NOMO-1 treated with DMSO at 0.1 percent for 48 hours (cell line): ENCODE measurements at regions not wholly inside any gene's neighbourhood (a gene's known extent, or its start where the extent isn't known, plus 50 kb on each side); places are given as distances from the start of the nearest gene placed in this dataset.
"Not testable (repeated sequence)": the region's sequence is repeated elsewhere in the genome, so short reads cannot be mapped to it uniquely, and the experiment has no call there.

Experiments
- DNase-seq: peaks from one replicate; lab custom pipeline; 2025; ENCODE audit not compliant: unreplicated experiment; lab: John Stamatoyannopoulos, UW

DNA sequence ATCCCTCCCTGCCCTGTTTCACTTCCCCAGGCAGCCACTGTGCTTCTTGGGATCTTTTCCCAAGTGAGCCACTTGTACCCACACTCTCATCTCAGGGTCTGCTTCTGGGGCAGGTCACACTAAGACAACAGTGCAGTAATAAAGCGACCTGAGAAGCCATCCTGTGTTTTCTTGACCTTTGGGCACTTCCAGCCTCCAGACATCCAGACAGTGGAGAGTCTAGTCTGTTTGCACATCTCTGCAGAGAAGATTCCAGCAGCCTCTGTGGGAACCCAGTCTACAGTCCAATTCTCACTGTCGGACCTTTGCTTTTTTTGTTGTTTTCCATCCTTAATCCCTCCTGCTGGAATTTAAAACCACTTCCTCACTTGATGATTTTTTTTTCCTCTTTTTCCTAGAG lies 50.3 kb upstream of the ATP6AP2 start:
- no peak for DNase-seq

DNA sequence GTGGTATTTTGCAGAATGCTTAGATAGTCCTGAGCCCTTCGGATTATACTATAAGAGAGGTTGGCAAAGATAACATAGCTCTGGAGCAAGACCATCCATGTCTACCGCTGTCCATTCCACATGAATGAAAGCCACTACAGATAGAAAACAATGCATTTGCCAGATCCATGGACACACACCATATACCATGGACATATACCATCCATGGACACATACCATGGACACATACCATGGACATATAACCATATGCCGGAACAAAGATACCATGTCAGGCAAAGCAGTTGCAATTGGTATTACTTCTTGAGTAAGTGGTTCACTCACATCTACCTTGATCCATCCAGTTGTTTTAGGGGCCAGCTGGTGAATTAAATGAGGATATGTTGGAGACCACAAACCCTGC lies 53.2 kb upstream of the ATP6AP2 start:
- DNase-seq, result no peak

DNA sequence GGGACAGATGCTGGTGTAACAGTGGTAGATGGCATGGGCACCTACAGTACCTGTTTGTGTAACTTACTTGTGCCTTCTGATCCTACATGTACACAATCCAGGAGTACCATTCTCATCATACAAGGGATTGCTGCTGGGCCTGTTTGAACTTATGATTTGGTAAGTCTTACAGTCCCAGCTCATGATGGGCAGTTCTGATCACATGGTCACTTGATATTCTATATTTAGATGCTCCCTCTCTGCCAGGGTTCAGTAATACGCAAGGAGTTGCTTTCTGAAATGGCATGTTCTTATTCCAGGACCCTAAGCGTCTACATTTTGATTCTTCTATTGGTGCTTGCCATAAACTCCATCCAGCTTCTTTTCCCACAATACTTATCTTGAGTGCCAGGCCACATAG lies 54.4 kb upstream of the ATP6AP2 start:
- no peak for DNase-seq

DNA sequence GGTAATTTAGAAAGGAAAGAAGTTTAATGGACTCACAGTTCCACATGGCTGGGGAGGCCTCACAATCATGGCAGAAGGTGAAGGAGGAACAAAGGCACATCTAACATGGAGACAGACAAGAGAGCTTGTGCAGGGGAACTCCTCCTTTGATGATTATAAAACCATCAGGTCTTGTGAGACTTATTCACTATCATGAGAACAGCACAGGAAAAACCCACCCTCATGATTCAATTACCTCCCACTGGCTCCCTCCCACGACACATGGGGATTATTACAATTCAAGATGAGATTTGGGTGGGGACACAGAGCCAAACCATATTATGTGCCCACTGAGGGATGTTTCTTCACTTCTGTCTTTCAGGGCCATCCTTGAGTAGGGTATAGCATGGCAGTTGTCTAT lies 54.9 kb upstream of the ATP6AP2 start:
- not testable (repeated sequence) for DNase-seq

DNA sequence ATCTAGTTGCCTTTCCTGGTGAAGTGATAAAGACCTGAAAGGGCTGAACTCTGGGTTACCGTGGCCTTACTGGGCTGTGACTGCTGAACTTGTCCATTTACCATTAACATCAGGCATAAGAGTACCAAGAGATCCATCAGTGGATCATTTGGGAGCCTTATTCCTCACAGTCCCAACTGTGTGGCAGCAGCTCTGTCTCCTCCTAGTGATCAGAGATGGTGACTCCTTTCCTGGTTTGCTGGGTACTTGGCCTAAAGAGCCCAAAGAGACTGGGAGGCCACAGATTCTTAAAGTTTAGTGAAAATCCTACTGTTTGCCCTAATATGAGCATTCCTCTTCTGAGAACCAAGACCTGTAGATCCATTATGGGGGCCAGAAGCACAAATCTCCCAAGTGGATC lies 56.3 kb upstream of the ATP6AP2 start:
- DNase-seq, result no peak

- no peak for DNase-seq
Measured at GRCh38 chrX:40523852-40524251, 56.9 kb upstream of the ATP6AP2 start.

GRCh38 chrX:40521868-40522450 lies 58.8 kb upstream of the ATP6AP2 start:
- no peak for DNase-seq

DNA sequence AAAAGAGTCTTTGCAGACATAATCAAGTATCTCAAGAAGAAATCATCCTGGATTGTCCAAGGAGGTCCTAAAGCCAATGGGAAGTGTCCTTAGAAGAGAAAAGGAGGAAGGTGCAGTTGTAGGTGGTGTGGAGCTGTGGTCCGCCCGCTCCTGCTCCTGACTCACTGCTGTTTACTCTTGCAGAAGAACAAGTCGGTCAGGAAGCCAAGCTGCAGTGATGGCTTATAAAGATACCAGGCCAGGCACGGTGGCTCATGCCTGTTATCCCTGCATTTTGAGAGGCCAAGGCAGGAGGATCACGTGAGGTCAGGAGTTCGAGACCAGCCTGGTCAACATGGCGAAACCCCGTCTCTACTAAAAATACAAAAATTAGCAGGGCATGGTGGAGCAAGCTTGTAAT lies 66.4 kb upstream of the ATP6AP2 start:
- no peak for DNase-seq

DNA sequence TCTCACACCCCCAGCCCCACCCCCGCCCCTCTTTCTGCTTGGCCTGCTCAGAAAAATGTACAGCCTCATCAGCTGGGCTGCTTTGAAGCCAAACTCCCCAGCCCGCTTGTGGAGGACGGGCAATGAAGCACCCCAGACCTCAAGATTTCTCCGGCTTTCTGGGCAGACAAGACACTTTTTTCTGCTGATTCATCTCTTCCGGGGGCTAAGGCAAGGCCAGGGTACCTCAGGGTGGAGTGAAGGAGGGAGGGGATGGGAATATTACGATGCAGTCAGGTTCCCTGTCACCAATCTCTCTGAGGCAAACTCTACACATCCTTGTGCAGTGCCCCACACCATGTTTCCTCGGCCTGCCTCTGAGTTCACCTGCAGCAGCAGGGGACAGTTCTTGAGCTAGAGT lies 66.9 kb upstream of the ATP6AP2 start:
- no peak for DNase-seq

GRCh38 chrX:40513012-40513411 lies 67.8 kb upstream of the ATP6AP2 start:
- no peak for DNase-seq

GRCh38 chrX:40511258-40511657 lies 69.5 kb upstream of the ATP6AP2 start:
- DNase-seq, result no peak

DNA sequence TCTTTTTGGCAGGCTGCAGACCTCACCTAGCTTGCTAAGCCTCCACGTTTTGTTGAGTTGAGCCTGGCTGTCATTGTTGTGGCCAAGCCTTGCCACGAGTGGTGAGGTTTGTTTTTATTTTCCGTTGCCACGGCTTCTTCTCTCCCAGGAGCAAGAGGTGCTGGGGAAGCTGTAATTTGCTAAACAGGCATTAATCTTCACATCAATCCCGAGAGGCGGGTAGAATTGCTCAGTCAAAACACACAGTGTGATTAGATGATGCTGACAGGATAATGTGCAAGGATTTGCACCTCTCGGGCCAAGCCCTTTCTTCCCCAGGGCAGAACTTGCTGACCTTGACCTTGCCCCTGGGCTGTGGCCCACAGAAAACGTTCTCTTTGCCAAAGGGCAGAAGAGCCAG lies 72.2 kb upstream of the ATP6AP2 start:
- DNase-seq, result no peak

DNA sequence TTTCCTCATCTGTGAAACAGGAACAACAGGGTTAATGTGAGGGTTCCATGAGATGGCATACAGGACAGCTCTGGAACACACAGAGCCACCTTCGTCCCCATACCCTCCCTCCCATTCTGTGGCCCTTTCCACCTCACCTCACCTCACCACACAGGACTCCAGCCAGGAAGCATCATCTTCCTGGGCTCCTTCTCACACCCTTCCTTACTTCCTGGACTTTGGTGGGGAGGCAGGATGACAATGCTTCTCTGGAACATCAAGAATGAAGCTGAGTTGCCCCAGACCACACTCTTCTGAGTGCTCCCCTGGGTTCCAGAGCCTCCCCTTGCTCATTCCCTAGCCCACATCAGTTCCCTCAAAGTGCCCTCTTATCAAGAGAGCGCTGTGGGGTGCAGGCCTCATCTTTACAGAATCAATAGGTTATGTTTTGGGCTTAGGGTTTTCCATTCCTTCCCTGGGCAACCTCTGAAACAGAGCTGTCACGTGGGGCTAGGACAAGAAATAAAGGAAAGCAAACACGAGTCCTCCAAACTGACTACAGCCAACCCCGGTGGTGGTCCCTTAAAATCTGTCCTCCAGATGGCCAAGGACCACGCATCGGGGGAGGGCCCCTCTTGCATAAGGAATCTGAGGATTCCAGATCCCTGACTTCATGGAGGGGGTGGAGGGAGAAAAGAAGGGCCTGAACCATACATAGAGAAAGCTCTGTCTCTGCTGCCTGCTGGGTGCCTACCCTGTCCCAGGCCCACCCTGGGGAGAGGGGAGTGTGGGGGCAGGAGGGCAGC lies 74.4 kb upstream of the ATP6AP2 start:
- no peak for DNase-seq

GRCh38 chrX:40504801-40505605 lies 75.8 kb upstream of the ATP6AP2 start:
- no peak for DNase-seq

GRCh38 chrX:40503094-40503493 lies 77.7 kb upstream of the ATP6AP2 start:
- no peak for DNase-seq

- no peak for DNase-seq
Measured at GRCh38 chrX:40502688-40503087, 78.1 kb upstream of the ATP6AP2 start.

DNA sequence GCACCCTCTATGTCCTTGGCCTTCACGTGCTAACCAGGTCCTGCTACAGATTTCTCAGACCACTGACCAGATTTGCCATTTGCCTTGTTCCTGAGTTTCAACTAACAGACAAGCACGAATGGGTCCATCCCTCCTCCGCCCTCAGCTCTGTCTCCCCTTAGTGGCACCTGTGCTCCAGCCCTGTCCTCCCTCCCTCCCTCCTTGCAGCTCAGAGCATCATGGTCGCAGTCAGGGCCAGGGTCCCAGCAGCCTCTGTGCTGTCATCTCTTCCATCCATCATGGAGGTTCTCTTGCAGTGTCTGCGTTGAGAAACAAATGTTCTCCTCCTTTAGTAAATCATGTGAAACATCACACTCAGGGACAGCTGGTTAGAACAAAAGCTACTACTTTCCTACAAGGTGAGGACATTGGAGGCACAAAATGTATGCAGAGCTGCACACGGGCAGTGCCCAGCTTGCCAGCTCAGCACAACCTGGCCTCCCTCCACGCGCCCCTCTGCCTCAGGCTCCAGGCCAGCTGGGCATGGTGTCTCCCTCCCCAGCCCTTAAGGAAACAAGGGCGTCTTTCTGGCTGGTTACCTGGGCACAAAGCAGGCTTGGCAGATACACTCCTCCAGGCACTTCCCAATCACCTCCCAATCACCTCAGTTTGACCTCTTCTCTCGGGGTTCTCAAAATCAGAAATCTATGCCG lies 79.5 kb upstream of the ATP6AP2 start:
- DNase-seq, result no peak

DNA sequence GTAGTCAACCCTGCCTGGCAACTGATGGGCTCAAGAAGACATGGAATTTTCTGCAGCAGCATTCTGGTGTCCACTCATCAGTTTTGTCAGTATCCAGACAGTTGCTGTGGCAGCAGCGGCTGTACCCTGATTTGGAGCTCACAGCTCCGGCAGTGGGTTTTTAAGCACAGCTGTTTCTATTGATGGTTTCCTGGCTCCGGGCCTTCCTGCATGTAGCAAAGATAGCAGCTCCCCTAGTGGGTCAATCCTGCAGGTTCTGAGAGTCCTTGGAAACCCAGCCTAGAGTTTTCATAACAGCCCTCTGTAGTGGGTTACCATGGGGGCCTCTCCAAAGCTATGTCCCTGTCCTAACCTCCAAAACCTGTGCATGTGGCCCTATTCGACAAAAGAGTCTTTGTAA lies 84.0 kb upstream of the ATP6AP2 start:
- DNase-seq, result no peak

- no peak for DNase-seq
Measured at GRCh38 chrX:40495659-40496058, 85.1 kb upstream of the ATP6AP2 start.

DNA sequence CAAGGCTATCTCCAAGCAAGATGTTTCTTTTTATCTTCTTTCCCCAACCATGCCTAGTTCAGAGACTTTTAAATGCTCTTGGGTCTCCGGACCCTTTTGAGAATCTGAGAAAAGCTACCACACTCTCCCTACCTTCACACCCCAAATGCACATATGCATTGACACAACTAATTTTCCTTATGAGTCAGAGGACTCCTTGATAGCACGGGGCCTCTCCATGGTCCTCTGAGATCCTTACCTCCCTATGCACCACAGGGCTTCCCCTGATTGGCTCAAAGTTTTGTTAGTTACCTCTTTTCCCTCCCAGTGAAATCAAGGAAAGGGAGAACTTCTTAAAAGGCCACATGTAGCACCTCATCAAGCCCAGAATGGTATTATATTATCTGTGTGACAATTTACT lies 86.8 kb upstream of the ATP6AP2 start:
- no peak for DNase-seq

- DNase-seq, result no peak
Measured at GRCh38 chrX:40488296-40488695, 92.5 kb upstream of the ATP6AP2 start.

- no peak for DNase-seq
Measured at GRCh38 chrX:40485973-40486372, 94.8 kb upstream of the ATP6AP2 start.
